C4-2B (cell line): ENCODE measurements at regions not wholly inside any gene's neighbourhood (a gene's known extent, or its start where the extent isn't known, plus 50 kb on each side); places are given as distances from the start of the nearest gene placed in this dataset.

Experiments
- CTCF ChIP-seq: fragments of 450-650 bp; conservative IDR thresholded peaks from 2 replicates; pipeline ENCODE4 v1.5.1; 2017; ENCODE audit warnings: mild to moderate bottlenecking
- ZFX ChIP-seq: fragments of 450-650 bp; IDR thresholded peaks from 2 replicates; pipeline ENCODE4 v1.6.1; 2017

- TF ChIP-seq CTCF (no peak), ZFX (no peak)
These were observed 877.8 kb downstream of the ANKRD7 start for GRCh38 chr7:119102291-119102690.
